Endothelial cell of umbilical vein (primary cell): ENCODE measurements at regions not wholly inside any gene's neighbourhood (a gene's known extent, or its start where the extent isn't known, plus 50 kb on each side); places are given as distances from the start of the nearest gene placed in this dataset.

Experiments
- BruUV-seq: library from RNA; stranded (reverse); fragments of 400-500 nt; replicated peaks from 2 replicates; lab custom pipeline; 2021; lab: Mats Ljungman, UMichigan
- CTCF ChIA-PET: fragments of 300-600, 350-600 bp; sonication (Branson Sonifier 250); formaldehyde crosslinking; loops from one replicate; lab custom pipeline; 2021; ENCODE audit warnings: antibody characterized with exemption, inconsistent platforms; lab: Charles Lee
- POLR2A ChIA-PET: fragments of 300-600, 350-600 bp; sonication (Branson Sonifier 250); formaldehyde crosslinking; loops from one replicate; lab custom pipeline; 2021; ENCODE audit warnings: antibody characterized with exemption, inconsistent platforms; lab: Charles Lee
- DNase-seq: peaks from one replicate; pipeline ENCODE4 v3.0.0-alpha.2; 2011; ENCODE audit warnings: low read depth, low spot score
- FAIRE-seq: peaks from 2 replicates; lab custom pipeline; 2011; peaks lifted over from hg19 to GRCh38; lab: Jason Lieb, UNC
- H2AFZ ChIP-seq: 2 replicates; pipeline ENCODE4 v1.6.0; 2012; ENCODE audit warnings: low read depth, low read length, control low read depth, inconsistent platforms
- H3K27ac ChIP-seq: 2 replicates; pipeline ENCODE4 v1.5.1; 2011; ENCODE audit warnings: low read depth, mild to moderate bottlenecking, control low read depth, low read length, moderate library complexity; ENCODE audit not compliant: insufficient read depth
- H3K27me3 ChIP-seq, 2 experiments: 2 replicates each; pipeline versions ENCODE4 v1.6.0 to v1.6.1; 2011; ENCODE audit warnings: low read length in 2 of 2, mixed read lengths in 1 of 2; ENCODE audit not compliant: control insufficient read depth in 2 of 2, insufficient read depth in 2 of 2
- H3K36me3 ChIP-seq, 2 experiments: 2 replicates in 1 of 2; 3 replicates in 1 of 2; pipeline ENCODE4 v1.5.1; 2011; ENCODE audit warnings: low read length in 2 of 2, mild to moderate bottlenecking in 1 of 2, moderate library complexity in 1 of 2; ENCODE audit not compliant: control insufficient read depth in 2 of 2, insufficient read depth in 2 of 2; ENCODE audit errors: extremely low read depth in 1 of 2
- H3K4me1 ChIP-seq: 3 replicates; pipeline ENCODE4 v1.5.1; 2011; ENCODE audit warnings: mild to moderate bottlenecking, low read length; ENCODE audit not compliant: control insufficient read depth, insufficient read depth; ENCODE audit errors: extremely low read depth
- H3K4me2 ChIP-seq: 2 replicates; pipeline ENCODE4 v1.6.1; 2011; ENCODE audit warnings: low read length, control low read depth, mixed read lengths; ENCODE audit not compliant: insufficient read depth
- H3K4me3 ChIP-seq, 3 experiments: fragments of 200-600 bp in 1 of 3; sonication (generic), shearing (Covaris generic) in 1 of 3; replicated peaks in 1 of 3; 2 replicates each; pipeline ENCODE4 v1.5.1; 2011 to 2016; ENCODE audit warnings: control low read depth in 3 of 3, low read length in 3 of 3, mild to moderate bottlenecking in 2 of 3, inconsistent platforms in 1 of 3, low read depth in 1 of 3, moderate library complexity in 1 of 3; ENCODE audit not compliant: insufficient read depth in 1 of 3
- H3K79me2 ChIP-seq: 2 replicates; pipeline ENCODE4 v1.6.0; 2012; ENCODE audit warnings: low read length, inconsistent platforms; ENCODE audit not compliant: control insufficient read depth, insufficient read depth
- H3K9ac ChIP-seq: replicated peaks from 2 replicates; pipeline ENCODE3; 2011; ENCODE audit warnings: low read length, control low read depth; ENCODE audit not compliant: insufficient read depth; ENCODE audit errors: extremely low read depth
- H3K9me1 ChIP-seq: replicated peaks from 3 replicates; pipeline ENCODE4 v1.6.0; 2011; ENCODE audit warnings: mild to moderate bottlenecking, low read length; ENCODE audit not compliant: control insufficient read depth, insufficient read depth; ENCODE audit errors: extremely low read depth
- H3K9me3 ChIP-seq: replicated peaks from 2 replicates; pipeline ENCODE4 v1.5.1; 2012; ENCODE audit warnings: low read length, inconsistent platforms; ENCODE audit not compliant: control insufficient read depth, insufficient read depth
- H4K20me1 ChIP-seq: replicated peaks from 2 replicates; pipeline ENCODE3; 2011; ENCODE audit warnings: mild to moderate bottlenecking, low read length; ENCODE audit not compliant: control insufficient read depth, insufficient read depth; ENCODE audit errors: extremely low read depth
- CTCF ChIP-seq, 2 donors: IDR thresholded peaks; 1 replicate in 1 of 2; 2 replicates in 1 of 2; pipeline ENCODE4 v1.5.1; 2011; ENCODE audit warnings: low read length in 2 of 2, mild to moderate bottlenecking in 2 of 2, moderate library complexity in 2 of 2, control low read depth in 1 of 2, inconsistent platforms in 1 of 2, low read depth in 1 of 2; ENCODE audit not compliant: insufficient read depth in 1 of 2; ENCODE audit errors: extremely low read depth in 1 of 2
- EZH2 ChIP-seq: IDR thresholded peaks from 2 replicates; pipeline ENCODE4 v1.6.1; 2012; ENCODE audit warnings: borderline replicate concordance, low read depth, mild to moderate bottlenecking, moderate library complexity, low read length, inconsistent platforms; ENCODE audit not compliant: severe bottlenecking
- FOS ChIP-seq: IDR thresholded peaks from 2 replicates; pipeline ENCODE4 v1.6.1; 2011; ENCODE audit warnings: mild to moderate bottlenecking, low read length, moderate library complexity, borderline replicate concordance; ENCODE audit not compliant: insufficient read depth
- GATA2 ChIP-seq: IDR thresholded peaks from 2 replicates; pipeline ENCODE4 v1.7.0; 2011; ENCODE audit warnings: low read depth, mild to moderate bottlenecking, moderate library complexity, mixed read lengths, low read length; ENCODE audit not compliant: insufficient read length, insufficient read depth
- JUN ChIP-seq: IDR thresholded peaks from 2 replicates; pipeline ENCODE4 v1.6.1; 2011; ENCODE audit warnings: borderline replicate concordance, low read depth; ENCODE audit not compliant: insufficient read length, insufficient read depth
- MAX ChIP-seq: IDR thresholded peaks from 2 replicates; pipeline ENCODE4 v1.6.1; 2011; ENCODE audit not compliant: insufficient read depth, insufficient read length
- POLR2A ChIP-seq: IDR thresholded peaks from 2 replicates; pipeline ENCODE4 v1.6.1; 2012; ENCODE audit warnings: low read depth, mild to moderate bottlenecking, control low read depth, low read length
- POLR2AphosphoS5 ChIP-seq: IDR thresholded peaks from 2 replicates; pipeline ENCODE4 v1.6.1; 2012; ENCODE audit warnings: low read depth, mild to moderate bottlenecking, control low read depth, low read length, moderate library complexity; ENCODE audit not compliant: insufficient read depth
- dilution Hi-C: fragments of 300-500 bp; cut with MboI; formaldehyde crosslinking; loops from one replicate; pipeline ENCODE4 v1.15.0; 2019; ENCODE audit warnings: low sequenced_read_pairs; ENCODE audit not compliant: extremely low pct_ligation_motif_present
- intact Hi-C: fragments of 100-400 bp; cut with micrococcal nuclease; formaldehyde crosslinking; loops from one replicate; pipeline ENCODE4 v1.10.0; 2022

DNA sequence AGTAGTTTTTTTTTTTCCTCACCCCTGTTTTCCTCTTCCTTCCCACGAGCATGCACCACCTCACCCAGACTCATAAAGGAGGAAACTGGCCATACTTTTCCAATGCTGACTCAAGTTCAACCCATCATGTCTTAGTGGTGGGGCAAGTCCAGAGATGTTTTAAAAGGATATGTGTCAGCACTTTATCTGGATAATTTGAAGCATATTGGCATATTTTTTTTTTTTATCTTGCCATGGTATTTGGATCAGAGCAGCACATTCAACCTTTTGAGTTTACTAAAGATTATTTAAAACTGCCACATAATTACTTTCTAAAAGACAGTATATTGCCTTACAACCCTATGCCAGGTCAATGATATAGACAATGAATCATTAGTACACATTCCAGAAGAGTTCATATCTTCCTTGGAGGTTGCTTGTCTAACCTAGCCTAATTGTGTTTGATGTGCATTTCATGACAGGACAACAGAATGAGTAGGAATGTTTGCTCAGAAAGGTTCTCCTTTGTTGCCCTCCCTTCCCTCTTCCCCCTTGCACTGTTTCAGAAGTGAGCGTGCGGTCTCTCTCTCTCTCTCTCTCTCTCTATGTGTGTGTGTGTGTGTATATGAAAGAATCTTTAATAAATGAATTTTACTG lies 950.7 kb upstream of the FAM98A start:
- FAIRE-seq (no peak), DNase-seq (no peak)
- ChIA-PET CTCF (no interaction called here), POLR2A (no interaction called here)
- H3K36me3 ChIP-seq: no peaks in the 10 kb centered on the region
- TF ChIP-seq POLR2A (no peak), GATA2 (no peak)
- H3K4me1 ChIP-seq: no peaks in the 10 kb centered on the region
- no peaks in the 10 kb centered on the region for H3K79me2 ChIP-seq
- H3K4me3 ChIP-seq: no peak overlapping the region
- peaks cover 4% of the 10 kb centered on the region for H3K9me3 ChIP-seq
- no TSS peak for BruUV-seq
- H3K27ac ChIP-seq: no peak overlapping the region
- no peaks in the 10 kb centered on the region for H4K20me1 ChIP-seq
- intact Hi-C loops (no loop called here), dilution Hi-C loops (no loop called here)
- no peaks in the 10 kb centered on the region for H3K27me3 ChIP-seq
- H3K4me2 ChIP-seq: no peak overlapping the region
- no peak overlapping the region for H3K9ac ChIP-seq
- no peak overlapping the region for H2AFZ ChIP-seq
- H3K9me1 ChIP-seq: no peaks in the 10 kb centered on the region

- Histone ChIP-seq H3K36me3 (no peaks in the 10 kb centered on the region), H3K9ac (no peak overlapping the region), H4K20me1 (no peaks in the 10 kb centered on the region), H3K27ac (no peak overlapping the region), H3K4me1 (no peaks in the 10 kb centered on the region), H2AFZ (no peak overlapping the region), H3K9me1 (no peaks in the 10 kb centered on the region), H3K27me3 (no peaks in the 10 kb centered on the region), H3K9me3 (peaks cover 4% of the 10 kb centered on the region), H3K79me2 (no peaks in the 10 kb centered on the region), H3K4me3 (no peak overlapping the region), H3K4me2 (no peak overlapping the region)
- dilution Hi-C loops (no loop called here), intact Hi-C loops (no loop called here)
- TF ChIP-seq GATA2 (no peak), JUN (no peak), FOS (no peak), POLR2A (no peak), EZH2 (no peak), CTCF (IDR thresholded peaks at IDR 0.05; ENCODE audit: extremely low read depth in 1 of 2, insufficient read depth in 1 of 2, low read depth in 1 of 2, low read length in 2 of 2) (no peak), MAX (no peak), POLR2AphosphoS5 (no peak)
- BruUV-seq: no TSS peak
- POLR2A ChIA-PET: no interaction called here
- CTCF ChIA-PET: interaction anchor here (1.2 kb wide), 1 partner anchor 12 kb away, joined by 3 read pairs; no protein-coding TSS in a partner anchor
- DNase-seq (no peak), FAIRE-seq (no peak)
These were observed 948.8 kb upstream of the FAM98A start for GRCh38 chr2:34547900-34548299.
